Spleen (tissue), 7 donors: ENCODE measurements at regions not wholly inside any gene's neighbourhood (a gene's known extent, or its start where the extent isn't known, plus 50 kb on each side); places are given as distances from the start of the nearest gene placed in this dataset.

ENCODE experiments used
- CTCF ChIP-seq, 11 experiments: fragments of 200-600 bp in 7 of 11; fragments of 450-650 bp in 4 of 11; sonication (generic) in 4 of 11; IDR thresholded peaks in 8 of 11; conservative IDR thresholded peaks in 3 of 11; 1 replicate in 7 of 11; 2 replicates in 4 of 11; pipeline versions ENCODE4 v1.4.0 to v1.8.0; 2016 to 2021; ENCODE audit warnings: antibody characterized with exemption in 11 of 11, inconsistent platforms in 4 of 11, mild to moderate bottlenecking in 1 of 11
- POLR2AphosphoS5 ChIP-seq, 3 donors: sonication (generic); formaldehyde crosslinking; IDR thresholded peaks; one replicate each; pipeline ENCODE4 v1.5.1; 2017; ENCODE audit warnings: antibody characterized with exemption in 3 of 3
- donor health status: DM: no; HTN: no; CAD: no; lungs with moderate emphysema.
- donor health status: DM: no; HTN: no; CAD: no.
- donor health status: DM: no; HTN: no; CAD: no.

- TF ChIP-seq CTCF (IDR thresholded peaks at IDR 0.05 in 8 of 11, conservative IDR thresholded peaks at IDR 0.05 in 3 of 11) (no peak), POLR2AphosphoS5 (IDR thresholded peaks at IDR 0.05) (no peak)
Measured at GRCh38 chr5:87136733-87137132, 130.9 kb upstream of the RASA1 start.
